AG10803 (cell line): ENCODE measurements at regions not wholly inside any gene's neighbourhood (a gene's known extent, or its start where the extent isn't known, plus 50 kb on each side); places are given as distances from the start of the nearest gene placed in this dataset.
"Not testable (repeated sequence)": the region's sequence is repeated elsewhere in the genome, so short reads cannot be mapped to it uniquely, and the experiment has no call there.

ENCODE experiments used
- DNase-seq: peaks from one replicate; pipeline ENCODE4 v3.0.0; 2010; ENCODE audit warnings: low read depth
- H3K4me3 ChIP-seq: 2 replicates; pipeline ENCODE4 v1.5.1; 2011; ENCODE audit warnings: mild to moderate bottlenecking, low read length, control low read depth
- TF ChIP-seq, protein P1 (sequence below): conservative IDR thresholded peaks from 2 replicates; pipeline ENCODE4 v1.5.1; 2011; ENCODE audit warnings: mild to moderate bottlenecking, low read length, control low read depth, inconsistent platforms

DNA sequence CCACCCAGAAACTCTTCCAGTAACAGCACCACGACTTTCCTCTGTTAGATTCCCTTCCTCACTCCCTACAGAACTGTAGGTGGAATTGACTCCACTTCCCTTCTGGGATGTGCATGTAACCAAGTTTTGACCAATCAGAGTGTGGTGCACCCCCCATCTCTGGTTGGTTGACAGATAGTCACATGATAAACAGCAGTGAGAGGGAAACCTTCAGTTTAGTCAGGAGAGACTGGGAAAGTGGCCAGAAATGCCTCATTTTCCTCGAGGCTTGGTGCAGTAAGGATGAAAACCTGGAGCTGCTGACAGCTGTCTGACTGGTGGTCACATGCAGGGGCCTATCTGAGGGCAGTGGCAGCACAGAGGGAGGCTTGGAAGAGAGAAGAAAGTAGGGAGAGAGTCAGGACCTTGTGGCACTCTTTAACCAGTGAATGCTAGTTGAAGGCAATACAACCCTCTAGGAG, 67.3 kb upstream of the GRK3 start:
- H3K4me3 ChIP-seq: no peak overlapping the region
- TF ChIP-seq, protein P1, sequence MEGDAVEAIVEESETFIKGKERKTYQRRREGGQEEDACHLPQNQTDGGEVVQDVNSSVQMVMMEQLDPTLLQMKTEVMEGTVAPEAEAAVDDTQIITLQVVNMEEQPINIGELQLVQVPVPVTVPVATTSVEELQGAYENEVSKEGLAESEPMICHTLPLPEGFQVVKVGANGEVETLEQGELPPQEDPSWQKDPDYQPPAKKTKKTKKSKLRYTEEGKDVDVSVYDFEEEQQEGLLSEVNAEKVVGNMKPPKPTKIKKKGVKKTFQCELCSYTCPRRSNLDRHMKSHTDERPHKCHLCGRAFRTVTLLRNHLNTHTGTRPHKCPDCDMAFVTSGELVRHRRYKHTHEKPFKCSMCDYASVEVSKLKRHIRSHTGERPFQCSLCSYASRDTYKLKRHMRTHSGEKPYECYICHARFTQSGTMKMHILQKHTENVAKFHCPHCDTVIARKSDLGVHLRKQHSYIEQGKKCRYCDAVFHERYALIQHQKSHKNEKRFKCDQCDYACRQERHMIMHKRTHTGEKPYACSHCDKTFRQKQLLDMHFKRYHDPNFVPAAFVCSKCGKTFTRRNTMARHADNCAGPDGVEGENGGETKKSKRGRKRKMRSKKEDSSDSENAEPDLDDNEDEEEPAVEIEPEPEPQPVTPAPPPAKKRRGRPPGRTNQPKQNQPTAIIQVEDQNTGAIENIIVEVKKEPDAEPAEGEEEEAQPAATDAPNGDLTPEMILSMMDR: no peak
- DNase-seq: peak; percentile 5

- TF ChIP-seq, protein P1: no peak
- no peak overlapping the region for H3K4me3 ChIP-seq
- no peak for DNase-seq
These were observed 66.8 kb upstream of the GRK3 start for GRCh38 chr22:25497716-25498115.

- H3K4me3 ChIP-seq, DNase-seq: not testable (repeated sequence)
These were observed 63.8 kb upstream of the GRK3 start for GRCh38 chr22:25500671-25501070.

- H3K4me3 ChIP-seq, DNase-seq: not testable (repeated sequence)
These were observed 60.5 kb upstream of the GRK3 start for GRCh38 chr22:25504017-25504416.

DNA sequence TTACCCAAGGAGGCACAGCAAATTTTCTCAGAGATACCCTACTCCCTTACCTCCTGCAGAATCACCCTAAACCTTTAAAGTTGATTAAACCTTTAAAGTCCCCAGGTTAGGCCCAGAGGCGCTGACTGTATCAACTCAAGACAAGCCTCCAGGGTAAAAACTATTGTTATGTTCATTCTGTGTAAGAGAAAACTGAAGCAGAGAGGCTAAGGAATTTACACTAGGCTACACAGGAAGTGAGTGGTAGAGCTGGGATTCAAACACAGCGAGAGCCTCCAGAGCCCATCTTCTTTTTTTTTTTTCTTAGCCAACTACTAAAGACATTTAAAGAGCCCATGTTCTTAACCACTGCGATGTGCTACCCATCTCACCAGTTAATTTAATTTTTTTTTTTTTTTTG, 56.3 kb upstream of the GRK3 start:
- DNase-seq: no peak
- H3K4me3 ChIP-seq: no peak overlapping the region
- TF ChIP-seq, protein P1: no peak

GRCh38 chr22:25508761-25509321, 55.6 kb upstream of the GRK3 start:
- TF ChIP-seq, protein P1: no peak
- no peak for DNase-seq
- H3K4me3 ChIP-seq: no peak overlapping the region

GRCh38 chr22:25509374-25509791, 55.1 kb upstream of the GRK3 start:
- H3K4me3 ChIP-seq: no peak overlapping the region
- no peak for DNase-seq
- TF ChIP-seq, protein P1: no peak

DNA sequence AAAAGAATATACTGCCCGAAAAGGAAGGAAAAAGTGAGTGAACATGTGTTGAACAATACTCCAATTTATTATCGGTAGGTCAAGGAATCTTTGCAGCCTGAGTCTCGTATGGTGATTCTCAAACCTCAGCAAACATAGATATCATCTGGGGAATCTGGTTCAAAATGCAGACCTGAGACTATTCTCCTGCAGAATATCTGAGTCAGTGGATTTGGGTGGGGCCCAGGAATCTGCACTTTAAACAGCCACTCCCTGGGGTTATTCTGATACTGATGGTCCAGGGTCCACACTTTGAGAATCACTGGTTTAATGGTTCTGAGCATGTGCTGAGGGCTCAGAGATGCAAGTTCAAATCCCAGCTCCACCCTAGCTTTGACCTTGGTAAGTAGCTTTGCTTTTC, 53.6 kb upstream of the GRK3 start:
- H3K4me3 ChIP-seq: no peak overlapping the region
- TF ChIP-seq, protein P1: no peak
- no peak for DNase-seq
